HG03442 (cell line): ENCODE measurements at regions not wholly inside any gene's neighbourhood (a gene's known extent, or its start where the extent isn't known, plus 50 kb on each side); places are given as distances from the start of the nearest gene placed in this dataset.

Experiments
- ATAC-seq: cut with Tn5 transposase; IDR thresholded peaks from one replicate; pipeline ENCODE4 v1.9.1; 2021; ENCODE audit warnings: mild to moderate bottlenecking, moderate library complexity; ENCODE audit not compliant: unreplicated experiment

GRCh38 chr14:98018628-98019027, 1221.4 kb downstream of the VRK1 start:
- ATAC-seq: no peak

- ATAC-seq: no peak
Measured at GRCh38 chr14:98022541-98023520, 1225.6 kb downstream of the VRK1 start.

- ATAC-seq: no peak
Measured at GRCh38 chr14:98028162-98028561, 1231.0 kb downstream of the VRK1 start.

GRCh38 chr14:98035396-98035795, 1236.6 kb downstream of the BCL11B start:
- no peak for ATAC-seq

- ATAC-seq: no peak
Measured at GRCh38 chr14:98037831-98038230, 1234.2 kb downstream of the BCL11B start.

- no peak for ATAC-seq
Measured at GRCh38 chr14:98056946-98057345, 1215.1 kb downstream of the BCL11B start.

GRCh38 chr14:98059106-98059505, 1212.9 kb downstream of the BCL11B start:
- no peak for ATAC-seq

- no peak for ATAC-seq
Measured at GRCh38 chr14:98062083-98062482, 1209.9 kb downstream of the BCL11B start.

GRCh38 chr14:98069712-98070171, 1202.3 kb downstream of the BCL11B start:
- no peak for ATAC-seq

- ATAC-seq: no peak
Measured at GRCh38 chr14:98070536-98070935, 1201.5 kb downstream of the BCL11B start.

- ATAC-seq: no peak
Measured at GRCh38 chr14:98074111-98074510, 1197.9 kb downstream of the BCL11B start.

- no peak for ATAC-seq
Measured at GRCh38 chr14:98077176-98077575, 1194.8 kb downstream of the BCL11B start.

- no peak for ATAC-seq
Measured at GRCh38 chr14:98082833-98083232, 1189.2 kb downstream of the BCL11B start.

- no peak for ATAC-seq
Measured at GRCh38 chr14:98085751-98086150, 1186.2 kb downstream of the BCL11B start.

GRCh38 chr14:98093111-98093510, 1178.9 kb downstream of the BCL11B start:
- no peak for ATAC-seq

GRCh38 chr14:98099527-98099926, 1172.5 kb downstream of the BCL11B start:
- ATAC-seq: no peak

- ATAC-seq: no peak
Measured at GRCh38 chr14:98101323-98101722, 1170.7 kb downstream of the BCL11B start.

- no peak for ATAC-seq
Measured at GRCh38 chr14:98103705-98104104, 1168.3 kb downstream of the BCL11B start.

GRCh38 chr14:98109326-98109725, 1162.7 kb downstream of the BCL11B start:
- no peak for ATAC-seq

- no peak for ATAC-seq
Measured at GRCh38 chr14:98112194-98112780, 1159.7 kb downstream of the BCL11B start.

- no peak for ATAC-seq
Measured at GRCh38 chr14:98114122-98114895, 1157.7 kb downstream of the BCL11B start.
